ENCODE measurements at regions not wholly inside any gene's neighbourhood (a gene's known extent, or its start where the extent isn't known, plus 50 kb on each side); places are given as distances from the start of the nearest gene placed in this dataset.

DNA sequence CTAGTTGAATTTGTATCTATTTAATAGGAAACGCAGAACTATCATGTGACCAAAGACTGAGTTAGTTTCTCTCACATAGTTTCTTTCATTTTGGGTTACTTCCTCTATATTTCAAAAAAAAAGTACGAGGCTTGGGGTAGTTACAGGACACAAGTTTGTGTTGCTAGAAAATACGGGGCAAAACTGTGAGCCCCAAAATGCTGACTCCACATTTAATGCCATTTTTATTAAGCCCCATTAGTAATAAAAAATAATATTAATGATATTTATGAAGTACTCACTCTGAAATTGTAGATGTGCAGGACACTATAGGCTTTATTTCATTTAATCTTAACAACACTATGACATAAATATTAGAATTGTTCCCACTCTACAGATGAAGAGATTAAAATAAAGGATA, 268.6 kb downstream of the DTHD1 start:
- no peaks in the 10 kb centered on the region for H3K36me3 ChIP-seq
- no peaks in the 10 kb centered on the region for H3K9me3 ChIP-seq
- no peak overlapping the region for H3K4me3 ChIP-seq
- H3K27ac ChIP-seq: no peak overlapping the region
- no peaks in the 10 kb centered on the region for H3K4me1 ChIP-seq
- TF ChIP-seq POLR2AphosphoS5 (IDR thresholded peaks at IDR 0.05) (no peak), POLR2A (IDR thresholded peaks at IDR 0.05) (no peak)
- TF ChIP-seq, protein P1, sequence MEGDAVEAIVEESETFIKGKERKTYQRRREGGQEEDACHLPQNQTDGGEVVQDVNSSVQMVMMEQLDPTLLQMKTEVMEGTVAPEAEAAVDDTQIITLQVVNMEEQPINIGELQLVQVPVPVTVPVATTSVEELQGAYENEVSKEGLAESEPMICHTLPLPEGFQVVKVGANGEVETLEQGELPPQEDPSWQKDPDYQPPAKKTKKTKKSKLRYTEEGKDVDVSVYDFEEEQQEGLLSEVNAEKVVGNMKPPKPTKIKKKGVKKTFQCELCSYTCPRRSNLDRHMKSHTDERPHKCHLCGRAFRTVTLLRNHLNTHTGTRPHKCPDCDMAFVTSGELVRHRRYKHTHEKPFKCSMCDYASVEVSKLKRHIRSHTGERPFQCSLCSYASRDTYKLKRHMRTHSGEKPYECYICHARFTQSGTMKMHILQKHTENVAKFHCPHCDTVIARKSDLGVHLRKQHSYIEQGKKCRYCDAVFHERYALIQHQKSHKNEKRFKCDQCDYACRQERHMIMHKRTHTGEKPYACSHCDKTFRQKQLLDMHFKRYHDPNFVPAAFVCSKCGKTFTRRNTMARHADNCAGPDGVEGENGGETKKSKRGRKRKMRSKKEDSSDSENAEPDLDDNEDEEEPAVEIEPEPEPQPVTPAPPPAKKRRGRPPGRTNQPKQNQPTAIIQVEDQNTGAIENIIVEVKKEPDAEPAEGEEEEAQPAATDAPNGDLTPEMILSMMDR (IDR thresholded peaks at IDR 0.05): no peak
- intact Hi-C loops (cut with DNase I; ENCODE audit: low total_unique reads): no loop called here
- DNase-seq (ENCODE audit: low spot score in 2 of 2): no peak
- no peaks in the 10 kb centered on the region for H3K27me3 ChIP-seq

DNA sequence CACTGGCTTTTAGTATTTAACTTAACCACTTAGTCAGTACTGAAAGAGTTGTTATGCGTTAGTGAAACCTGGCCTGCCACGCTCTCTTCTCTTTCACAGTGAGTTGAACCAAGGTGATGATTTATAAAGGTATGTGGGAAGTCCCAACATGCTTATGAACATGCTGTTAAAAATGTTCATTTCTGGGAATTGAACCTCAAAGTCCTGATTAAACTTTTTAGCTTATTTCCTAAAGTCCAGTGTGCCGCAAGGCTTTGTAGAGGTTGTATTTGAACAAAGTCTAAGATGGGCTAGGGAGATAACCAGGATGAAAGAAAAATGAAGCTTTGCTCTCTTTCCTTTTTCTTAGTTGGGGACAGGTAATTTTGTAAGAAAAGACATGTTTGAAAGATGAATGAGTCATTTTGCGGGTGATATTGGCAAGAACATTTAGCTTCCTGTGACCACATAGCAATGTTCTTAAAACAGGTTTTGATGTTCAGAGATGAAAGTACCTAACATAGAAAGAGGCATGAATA, 270.3 kb downstream of the DTHD1 start:
- no peaks in the 10 kb centered on the region for H3K4me1 ChIP-seq
- no peak for DNase-seq (ENCODE audit: low spot score in 2 of 2)
- intact Hi-C loops (cut with DNase I; ENCODE audit: low total_unique reads): no loop called here
- H3K27ac ChIP-seq: no peak overlapping the region
- TF ChIP-seq, protein P1 (IDR thresholded peaks at IDR 0.05): no peak
- TF ChIP-seq POLR2AphosphoS5 (IDR thresholded peaks at IDR 0.05) (no peak), POLR2A (IDR thresholded peaks at IDR 0.05) (no peak)
- H3K27me3 ChIP-seq: no peaks in the 10 kb centered on the region
- H3K4me3 ChIP-seq: no peak overlapping the region
- no peaks in the 10 kb centered on the region for H3K36me3 ChIP-seq
- no peaks in the 10 kb centered on the region for H3K9me3 ChIP-seq

DNA sequence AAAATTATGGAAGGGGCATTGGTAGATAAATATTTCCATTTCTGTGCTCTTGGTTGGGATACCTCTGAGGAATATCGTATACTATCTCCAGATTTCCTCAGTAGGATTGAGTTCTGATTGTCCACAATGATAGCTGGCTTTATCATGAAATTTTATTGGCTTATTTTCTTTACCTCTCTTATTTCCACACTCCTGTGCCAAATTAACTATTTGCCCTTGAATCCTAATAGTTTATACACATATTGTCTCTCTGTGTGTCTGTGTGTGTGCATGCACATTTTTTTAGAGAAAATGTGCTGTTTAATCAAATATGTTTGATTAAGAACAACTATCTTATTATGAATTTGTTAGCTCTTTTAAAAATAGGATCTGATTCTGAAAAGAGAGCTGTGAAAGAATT, 271.6 kb downstream of the DTHD1 start:
- TF ChIP-seq POLR2AphosphoS5 (IDR thresholded peaks at IDR 0.05): no peak

DNA sequence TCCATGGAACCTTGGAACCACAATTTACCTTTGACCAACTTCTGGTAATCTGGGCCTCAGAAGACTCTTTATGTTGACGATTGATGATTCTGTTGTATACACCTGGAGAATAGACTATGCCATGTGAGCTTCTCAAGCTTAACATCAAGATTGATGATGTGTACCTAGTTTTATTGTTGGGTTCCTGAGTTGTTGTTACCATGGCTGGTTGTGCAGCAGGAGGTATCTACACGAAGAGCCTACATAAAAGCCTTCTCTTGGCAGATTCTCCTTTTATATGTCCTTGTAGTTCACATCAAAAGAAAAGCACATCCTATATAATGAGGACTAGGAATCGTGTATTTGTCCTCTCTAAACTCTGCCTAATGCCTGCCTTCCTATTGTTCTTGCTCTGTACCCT, 272.0 kb downstream of the DTHD1 start:
- Histone ChIP-seq H3K27me3 (no peaks in the 10 kb centered on the region), H3K27ac (no peak overlapping the region), H3K9me3 (no peaks in the 10 kb centered on the region), H3K4me3 (no peak overlapping the region), H3K4me1 (no peaks in the 10 kb centered on the region), H3K36me3 (no peaks in the 10 kb centered on the region)
- no peak for DNase-seq (ENCODE audit: low spot score in 2 of 2)
- TF ChIP-seq POLR2AphosphoS5 (IDR thresholded peaks at IDR 0.05) (no peak), POLR2A (IDR thresholded peaks at IDR 0.05) (no peak)
- TF ChIP-seq, protein P1 (IDR thresholded peaks at IDR 0.05): no peak
- intact Hi-C loops (cut with DNase I; ENCODE audit: low total_unique reads): no loop called here

More for the DNA sequence above, 271.6 kb downstream of the DTHD1 start:
- Histone ChIP-seq H3K9me3 (no peaks in the 10 kb centered on the region), H3K4me3 (no peak overlapping the region), H3K27me3 (no peaks in the 10 kb centered on the region), H3K4me1 (no peaks in the 10 kb centered on the region), H3K36me3 (no peaks in the 10 kb centered on the region), H3K27ac (no peak overlapping the region)
- DNase-seq (ENCODE audit: low spot score in 2 of 2): no peak
- intact Hi-C loops (cut with DNase I; ENCODE audit: low total_unique reads): no loop called here

DNA sequence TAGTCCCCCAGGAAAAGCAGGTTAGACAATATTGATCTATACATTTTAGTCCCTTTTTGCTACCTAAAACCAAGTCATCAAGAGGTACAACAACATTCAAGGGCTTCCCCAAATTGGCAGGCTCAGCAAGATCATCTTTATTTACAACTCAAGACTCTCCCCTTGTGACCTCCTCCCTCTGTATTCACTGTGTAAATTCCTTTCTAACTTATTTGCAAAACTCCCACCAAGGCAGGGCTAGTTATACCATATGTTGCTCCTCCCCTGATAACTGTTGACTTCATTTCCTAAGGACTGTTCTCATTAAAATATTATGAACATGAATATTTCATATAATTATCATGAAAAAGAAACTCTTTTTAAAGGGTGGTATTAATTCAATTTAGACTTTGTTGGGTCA, 275.6 kb downstream of the DTHD1 start:
- Histone ChIP-seq H3K27ac (no peak overlapping the region), H3K4me3 (no peak overlapping the region), H3K27me3 (no peaks in the 10 kb centered on the region), H3K4me1 (no peaks in the 10 kb centered on the region), H3K36me3 (no peaks in the 10 kb centered on the region), H3K9me3 (no peaks in the 10 kb centered on the region)
- TF ChIP-seq, protein P1 (IDR thresholded peaks at IDR 0.05): no peak
- no peak for TF ChIP-seq POLR2A (IDR thresholded peaks at IDR 0.05)
- TF ChIP-seq POLR2AphosphoS5 (IDR thresholded peaks at IDR 0.05): no peak
- no peak for DNase-seq (ENCODE audit: low spot score in 2 of 2)
- intact Hi-C loops (cut with DNase I; ENCODE audit: low total_unique reads): no loop called here

DNA sequence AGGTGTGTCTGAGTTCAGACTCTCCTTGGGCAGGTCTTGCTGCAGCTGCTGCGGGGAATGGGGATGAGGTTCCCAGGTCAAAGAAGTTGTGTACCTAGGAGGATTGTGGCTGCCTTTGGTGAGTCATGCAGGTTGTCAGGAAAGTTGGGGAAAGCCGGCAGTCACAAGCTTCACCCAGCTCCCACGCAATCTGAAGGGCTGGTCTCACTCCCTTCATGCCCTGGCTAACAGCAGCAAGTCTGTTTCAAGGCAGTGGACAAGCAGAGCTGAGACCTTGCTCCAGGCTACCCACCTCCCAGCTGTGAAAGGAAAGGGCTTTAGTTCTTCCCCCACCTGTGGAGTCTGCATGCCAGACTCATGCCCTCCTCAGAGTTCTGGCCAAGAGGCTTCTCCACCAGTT, 287.2 kb downstream of the DTHD1 start:
- DNase-seq (ENCODE audit: low spot score in 2 of 2): no peak
- Histone ChIP-seq H3K9me3 (no peaks in the 10 kb centered on the region), H3K4me1 (no peaks in the 10 kb centered on the region), H3K27ac (no peak overlapping the region), H3K4me3 (no peak overlapping the region), H3K27me3 (no peaks in the 10 kb centered on the region), H3K36me3 (no peaks in the 10 kb centered on the region)
- intact Hi-C loops (cut with DNase I; ENCODE audit: low total_unique reads): no loop called here
- TF ChIP-seq, protein P1 (IDR thresholded peaks at IDR 0.05): no peak
- TF ChIP-seq POLR2AphosphoS5 (IDR thresholded peaks at IDR 0.05) (no peak), POLR2A (IDR thresholded peaks at IDR 0.05) (no peak)
